ENCODE measurements at regions not wholly inside any gene's neighbourhood (a gene's known extent, or its start where the extent isn't known, plus 50 kb on each side); places are given as distances from the start of the nearest gene placed in this dataset.
A peak's percentile ranks its signal among the peaks of the same experiment; 100 is the strongest.

DNA sequence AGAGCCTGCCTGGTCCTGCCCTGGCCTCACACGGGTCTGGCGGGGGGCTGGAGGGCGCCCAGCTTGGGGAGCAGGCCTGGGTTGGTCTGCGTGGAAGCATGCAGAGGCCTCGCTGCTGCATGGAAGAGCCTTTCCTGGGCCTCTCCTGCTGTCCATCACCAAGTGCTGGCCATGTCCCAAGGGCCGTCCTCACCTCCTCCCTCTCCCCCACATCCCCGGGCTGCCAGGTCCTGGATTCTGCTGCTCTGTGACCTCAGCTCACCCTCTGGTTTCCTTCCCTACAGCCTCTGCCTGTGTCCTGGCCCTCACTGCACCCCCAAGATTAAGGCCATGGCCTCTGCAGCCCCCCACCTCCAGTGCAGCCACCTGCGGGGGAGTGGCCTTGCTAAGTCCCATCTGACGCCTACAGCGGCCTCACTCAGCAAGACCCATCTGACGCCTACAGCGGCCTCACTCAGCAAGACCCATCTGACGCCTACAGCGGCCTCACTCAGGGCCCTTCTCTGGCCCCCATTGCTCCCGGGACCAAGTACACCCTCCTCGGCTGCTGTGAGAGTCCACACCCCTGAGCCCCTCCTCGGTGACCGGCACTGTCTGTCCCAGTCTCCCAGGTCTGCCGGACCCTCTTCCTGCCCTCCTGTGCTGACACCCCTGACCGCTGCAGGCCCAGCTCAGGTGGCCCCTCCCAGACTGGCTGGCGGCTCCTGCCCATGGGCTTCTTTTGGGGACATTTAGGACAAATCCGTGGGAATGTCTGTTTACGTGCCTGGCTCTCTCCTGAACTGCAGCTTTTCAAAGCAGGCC, 119.5 kb upstream of the B3GAT1 start:
- DNase-seq (ENCODE audit: extremely low spot score, unreplicated experiment) = peak; percentile 56
- no peaks in the 10 kb centered on the region for H3K36me3 Mint-ChIP-seq
- H3K9me3 Mint-ChIP-seq = no peaks in the 10 kb centered on the region
- H3K4me1 Mint-ChIP-seq (ENCODE audit: unreplicated experiment) = no peaks in the 10 kb centered on the region
- TF ChIP-seq, protein P1, sequence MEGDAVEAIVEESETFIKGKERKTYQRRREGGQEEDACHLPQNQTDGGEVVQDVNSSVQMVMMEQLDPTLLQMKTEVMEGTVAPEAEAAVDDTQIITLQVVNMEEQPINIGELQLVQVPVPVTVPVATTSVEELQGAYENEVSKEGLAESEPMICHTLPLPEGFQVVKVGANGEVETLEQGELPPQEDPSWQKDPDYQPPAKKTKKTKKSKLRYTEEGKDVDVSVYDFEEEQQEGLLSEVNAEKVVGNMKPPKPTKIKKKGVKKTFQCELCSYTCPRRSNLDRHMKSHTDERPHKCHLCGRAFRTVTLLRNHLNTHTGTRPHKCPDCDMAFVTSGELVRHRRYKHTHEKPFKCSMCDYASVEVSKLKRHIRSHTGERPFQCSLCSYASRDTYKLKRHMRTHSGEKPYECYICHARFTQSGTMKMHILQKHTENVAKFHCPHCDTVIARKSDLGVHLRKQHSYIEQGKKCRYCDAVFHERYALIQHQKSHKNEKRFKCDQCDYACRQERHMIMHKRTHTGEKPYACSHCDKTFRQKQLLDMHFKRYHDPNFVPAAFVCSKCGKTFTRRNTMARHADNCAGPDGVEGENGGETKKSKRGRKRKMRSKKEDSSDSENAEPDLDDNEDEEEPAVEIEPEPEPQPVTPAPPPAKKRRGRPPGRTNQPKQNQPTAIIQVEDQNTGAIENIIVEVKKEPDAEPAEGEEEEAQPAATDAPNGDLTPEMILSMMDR (conservative IDR thresholded peaks at IDR 0.05) = no peak
- H3K27me3 Mint-ChIP-seq = peaks cover 16% of the 10 kb centered on the region
- H3K4me3 Mint-ChIP-seq = no peak overlapping the region
- no peak overlapping the region for H3K27ac Mint-ChIP-seq

DNA sequence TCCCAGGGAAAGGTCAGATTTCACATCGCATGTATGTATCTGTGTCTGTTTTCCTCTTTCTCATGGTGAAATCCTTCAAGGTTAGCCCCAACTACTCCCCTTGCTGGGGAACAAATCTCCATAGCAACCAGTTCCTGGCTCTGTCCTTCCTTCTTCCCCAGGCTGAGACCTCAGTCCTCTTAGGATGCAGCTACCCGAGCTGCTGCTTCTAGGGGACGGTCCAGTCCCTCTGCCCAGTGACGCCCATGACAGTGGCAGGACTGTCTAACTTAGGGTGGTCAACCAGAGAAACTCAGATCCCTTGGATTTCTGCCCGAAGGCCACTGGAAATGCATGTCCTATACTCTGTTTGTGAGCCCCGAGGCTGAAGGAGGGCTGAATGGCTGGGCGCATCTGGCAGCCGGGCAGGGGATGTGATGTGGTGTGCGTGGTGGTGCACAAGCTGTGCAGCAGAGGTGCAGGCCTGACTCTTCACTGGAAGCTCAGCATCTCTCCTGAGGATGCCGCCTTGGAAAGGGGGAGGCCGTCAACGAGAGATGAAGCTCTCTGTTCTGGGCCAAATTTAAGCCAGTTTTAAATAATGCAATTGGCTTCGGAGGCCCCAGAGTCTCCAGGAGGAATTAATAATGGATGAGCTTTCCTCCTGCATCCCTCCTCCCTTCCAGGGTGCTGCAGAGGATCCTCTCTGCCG, 118.7 kb upstream of the B3GAT1 start:
- Mint-ChIP-seq H3K4me1 (ENCODE audit: unreplicated experiment) (no peaks in the 10 kb centered on the region), H3K9me3 (no peaks in the 10 kb centered on the region), H3K27ac (no peak overlapping the region), H3K4me3 (no peak overlapping the region), H3K27me3 (peaks cover 16% of the 10 kb centered on the region), H3K36me3 (no peaks in the 10 kb centered on the region)
- DNase-seq (ENCODE audit: extremely low spot score, unreplicated experiment) = peak; percentile 56
- TF ChIP-seq, protein P1 (conservative IDR thresholded peaks at IDR 0.05) = no peak

DNA sequence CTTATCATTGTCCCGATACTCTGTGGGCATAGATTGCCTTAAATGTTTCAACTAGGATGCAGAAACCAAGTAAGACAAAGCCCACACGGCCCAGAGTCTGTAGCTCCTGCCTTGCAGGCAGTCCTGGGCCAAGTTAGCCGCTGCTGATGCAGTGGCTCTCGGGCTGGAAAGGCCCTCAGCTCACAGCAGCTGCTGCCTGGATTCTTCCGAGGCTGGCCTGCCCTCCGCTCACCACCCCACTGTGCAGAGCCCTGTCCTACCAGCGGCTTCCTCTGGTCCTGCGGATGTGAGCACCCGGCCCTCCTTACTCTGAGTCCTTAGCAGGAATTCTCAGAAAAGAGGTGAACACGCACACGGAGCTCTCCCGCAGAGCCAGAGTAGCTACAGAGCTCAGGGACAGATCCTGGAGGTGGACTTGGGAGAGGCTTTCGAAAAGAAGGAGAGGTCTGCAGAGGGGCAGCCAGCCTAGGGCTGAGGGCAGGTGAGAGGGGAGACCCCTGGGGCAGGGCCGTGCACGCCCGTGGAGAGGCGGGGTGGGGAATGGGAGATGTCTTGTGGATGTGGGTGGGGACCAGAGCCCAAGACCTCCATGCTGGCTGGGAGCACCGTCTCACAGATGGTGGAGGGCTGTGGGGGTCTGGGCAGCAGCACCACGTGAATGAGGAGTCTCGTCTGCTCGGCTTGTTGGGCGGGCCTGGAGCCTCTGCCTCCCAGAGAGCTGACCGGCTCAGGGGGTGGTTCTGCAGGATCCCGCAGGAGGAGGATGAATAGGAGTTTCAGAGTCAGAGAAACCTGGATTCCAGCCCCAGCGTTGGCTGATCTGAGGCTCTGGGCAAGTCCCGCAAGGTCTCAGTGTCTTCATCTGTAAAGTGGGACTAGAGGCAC, 117.4 kb upstream of the B3GAT1 start:
- Mint-ChIP-seq H3K36me3 (no peaks in the 10 kb centered on the region), H3K9me3 (no peaks in the 10 kb centered on the region), H3K27ac (no peak overlapping the region), H3K4me1 (ENCODE audit: unreplicated experiment) (no peaks in the 10 kb centered on the region), H3K27me3 (peaks cover 13% of the 10 kb centered on the region), H3K4me3 (no peak overlapping the region)
- TF ChIP-seq, protein P1 (conservative IDR thresholded peaks at IDR 0.05) = no peak
- peak; percentile 52 for DNase-seq (ENCODE audit: extremely low spot score, unreplicated experiment)

DNA sequence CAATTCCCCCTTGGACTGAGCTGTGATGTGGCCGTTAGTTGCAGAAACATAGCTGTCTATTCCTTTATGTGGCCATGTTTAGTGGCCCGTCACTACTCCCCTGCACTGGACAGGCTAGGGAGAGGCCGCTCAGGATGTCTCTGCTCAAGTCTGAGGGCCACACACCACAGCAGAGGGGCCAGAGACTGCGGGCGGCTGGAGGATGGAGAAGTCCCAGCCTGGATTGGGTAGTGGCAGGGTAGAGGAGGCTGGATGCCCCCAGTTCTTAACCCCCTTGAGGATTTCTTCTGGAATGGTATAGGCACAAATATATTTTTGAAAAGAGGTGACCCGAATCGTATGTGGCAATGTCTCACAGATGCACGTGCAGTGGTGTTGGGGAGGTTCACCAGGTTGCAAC, 116.4 kb upstream of the B3GAT1 start:
- no peaks in the 10 kb centered on the region for H3K9me3 Mint-ChIP-seq
- peak; percentile 31 for DNase-seq (ENCODE audit: extremely low spot score, unreplicated experiment)
- no peaks in the 10 kb centered on the region for H3K36me3 Mint-ChIP-seq
- H3K4me3 Mint-ChIP-seq = no peak overlapping the region
- no peaks in the 10 kb centered on the region for H3K4me1 Mint-ChIP-seq (ENCODE audit: unreplicated experiment)
- H3K27ac Mint-ChIP-seq = no peak overlapping the region
- TF ChIP-seq, protein P1 (conservative IDR thresholded peaks at IDR 0.05) = no peak
- peaks cover 8% of the 10 kb centered on the region for H3K27me3 Mint-ChIP-seq

DNA sequence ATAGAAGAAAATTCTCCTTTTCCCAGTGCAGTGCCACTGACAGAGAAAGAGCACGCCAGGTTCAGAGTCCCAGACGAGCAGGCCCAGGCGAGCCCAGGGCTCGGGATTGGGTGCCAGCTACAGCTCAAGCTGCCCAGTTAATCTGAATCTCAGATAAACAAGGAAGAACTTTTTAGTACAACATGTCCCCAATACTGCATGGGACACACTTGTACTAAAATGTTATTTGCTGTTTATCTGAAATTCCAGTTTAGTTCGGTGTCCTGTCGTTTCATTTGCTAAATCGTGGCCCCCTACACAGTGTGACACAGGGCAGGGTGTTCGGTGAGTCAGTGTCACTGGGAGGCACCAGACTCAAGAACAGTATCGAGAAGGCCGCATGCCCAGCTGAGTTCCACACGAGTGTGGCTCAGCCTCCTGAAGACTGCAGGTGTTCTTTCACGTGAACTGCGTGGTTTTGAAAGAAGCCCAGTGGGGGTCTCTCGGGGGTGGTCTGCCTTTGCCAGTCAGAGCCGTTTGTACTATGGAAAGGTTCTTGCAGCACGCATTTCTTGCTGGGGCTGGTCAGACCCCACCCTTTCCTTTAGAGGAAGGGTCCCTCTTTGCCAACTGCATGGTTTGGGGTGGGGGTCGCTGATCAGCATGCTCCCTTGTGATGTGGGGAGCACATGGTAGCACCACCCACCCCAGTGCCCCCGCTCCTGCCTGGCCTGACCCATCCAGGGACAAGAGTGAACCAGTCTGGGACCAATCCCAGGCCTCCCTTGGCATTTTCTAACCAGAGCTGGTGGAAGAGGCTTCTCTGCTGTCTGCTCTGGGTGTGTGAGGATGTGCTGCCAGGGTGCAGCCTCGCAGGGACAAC, 115.6 kb upstream of the B3GAT1 start:
- DNase-seq (ENCODE audit: extremely low spot score, unreplicated experiment) = peak; percentile 34
- H3K27me3 Mint-ChIP-seq = peaks cover 5% of the 10 kb centered on the region
- TF ChIP-seq, protein P1 (conservative IDR thresholded peaks at IDR 0.05) = no peak
- no peaks in the 10 kb centered on the region for H3K4me1 Mint-ChIP-seq (ENCODE audit: unreplicated experiment)
- no peaks in the 10 kb centered on the region for H3K9me3 Mint-ChIP-seq
- H3K4me3 Mint-ChIP-seq = no peak overlapping the region
- no peaks in the 10 kb centered on the region for H3K36me3 Mint-ChIP-seq
- no peak overlapping the region for H3K27ac Mint-ChIP-seq

Data from type B pancreatic cell (in vitro differentiated cells).